Kidney (tissue), 13 donors: ENCODE measurements at regions not wholly inside any gene's neighbourhood (a gene's known extent, or its start where the extent isn't known, plus 50 kb on each side); places are given as distances from the start of the nearest gene placed in this dataset.

Experiments
- DNase-seq, 5 donors: peaks; one replicate each; pipeline ENCODE4 v3.0.0-alpha.2; 2013 to 2020
- FAIRE-seq: peaks from 2 replicates; lab custom pipeline; 2012; peaks lifted over from hg19 to GRCh38; lab: Jason Lieb, UNC
- H3K27ac ChIP-seq, 2 donors: one replicate each; pipeline ENCODE4 v1.7.0; 2013; ENCODE audit warnings: low read depth in 2 of 2, low read length in 2 of 2, inconsistent platforms in 1 of 2
- H3K27me3 ChIP-seq: one replicate; pipeline ENCODE4 v1.7.1; 2013; ENCODE audit warnings: low read length, inconsistent platforms; ENCODE audit not compliant: control insufficient read depth, insufficient read depth
- H3K36me3 ChIP-seq, 3 donors: one replicate each; pipeline versions ENCODE4 v1.7.0 to v1.7.1; 2013; ENCODE audit warnings: low read length in 3 of 3, control low read depth in 1 of 3, inconsistent platforms in 1 of 3; ENCODE audit not compliant: insufficient read depth in 3 of 3, control insufficient read depth in 2 of 3
- H3K4me1 ChIP-seq, 3 donors: one replicate each; pipeline versions ENCODE4 v1.7.0 to v1.7.1; 2013; ENCODE audit warnings: low read length in 3 of 3, inconsistent platforms in 1 of 3, low read depth in 1 of 3; ENCODE audit not compliant: control insufficient read depth in 2 of 3, insufficient read depth in 2 of 3
- H3K4me3 ChIP-seq, 3 donors: one replicate each; pipeline versions ENCODE4 v1.7.0 to v1.8.1; 2013; ENCODE audit warnings: low read length in 3 of 3, control low read depth in 1 of 3, inconsistent platforms in 1 of 3
- H3K9ac ChIP-seq, 3 donors: one replicate each; pipeline versions ENCODE4 v1.7.0 to v1.7.1; 2013; ENCODE audit warnings: low read length in 3 of 3, control low read depth in 1 of 3, inconsistent platforms in 1 of 3
- H3K9me3 ChIP-seq, 3 donors: one replicate each; pipeline versions ENCODE4 v1.7.0 to v1.7.1; 2013; ENCODE audit warnings: low read length in 3 of 3, control low read depth in 1 of 3, inconsistent platforms in 1 of 3; ENCODE audit not compliant: control insufficient read depth in 2 of 3, insufficient read depth in 1 of 3
- intact Hi-C: fragments of 100-400 bp; cut with DNase I; formaldehyde crosslinking; loops from one replicate; pipeline ENCODE4 v1.11.1; 2022
- TF ChIP-seq, protein P1 (sequence below): IDR thresholded peaks from 3 replicates; pipeline ENCODE4 v1.5.1; 2012; ENCODE audit warnings: mild to moderate bottlenecking, moderate library complexity, borderline replicate concordance; ENCODE audit not compliant: insufficient read depth; ENCODE audit errors: extremely low read depth
- donor health status: control.
- donor health status: control.
- donor health status: control.
- donor health status: control.
- donor health status: control.
- donor health status: DM: yes; HTN: yes; CAD: no.
- donor health status: Normal renal cell carcinoma (clear cell type).

DNA sequence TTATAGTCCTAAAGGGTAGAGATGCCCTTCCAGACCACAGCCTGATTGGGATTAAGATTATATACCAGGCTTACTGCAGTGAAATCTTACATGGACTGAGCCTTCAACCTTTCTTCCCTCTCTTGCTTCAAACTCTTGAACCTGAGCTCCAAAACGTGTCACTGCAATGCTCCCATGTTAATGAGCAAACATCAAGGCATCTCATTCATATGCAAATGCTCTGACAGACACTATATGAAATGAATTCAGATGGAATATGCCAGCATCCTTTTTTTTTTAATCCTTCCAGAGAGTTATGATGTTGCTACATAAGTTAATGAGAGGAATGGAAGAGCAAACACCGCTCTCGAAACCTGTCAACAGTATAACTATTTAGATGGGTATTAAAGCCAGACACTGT lies 611.9 kb upstream of the CDH11 start:
- TF ChIP-seq, protein P1, sequence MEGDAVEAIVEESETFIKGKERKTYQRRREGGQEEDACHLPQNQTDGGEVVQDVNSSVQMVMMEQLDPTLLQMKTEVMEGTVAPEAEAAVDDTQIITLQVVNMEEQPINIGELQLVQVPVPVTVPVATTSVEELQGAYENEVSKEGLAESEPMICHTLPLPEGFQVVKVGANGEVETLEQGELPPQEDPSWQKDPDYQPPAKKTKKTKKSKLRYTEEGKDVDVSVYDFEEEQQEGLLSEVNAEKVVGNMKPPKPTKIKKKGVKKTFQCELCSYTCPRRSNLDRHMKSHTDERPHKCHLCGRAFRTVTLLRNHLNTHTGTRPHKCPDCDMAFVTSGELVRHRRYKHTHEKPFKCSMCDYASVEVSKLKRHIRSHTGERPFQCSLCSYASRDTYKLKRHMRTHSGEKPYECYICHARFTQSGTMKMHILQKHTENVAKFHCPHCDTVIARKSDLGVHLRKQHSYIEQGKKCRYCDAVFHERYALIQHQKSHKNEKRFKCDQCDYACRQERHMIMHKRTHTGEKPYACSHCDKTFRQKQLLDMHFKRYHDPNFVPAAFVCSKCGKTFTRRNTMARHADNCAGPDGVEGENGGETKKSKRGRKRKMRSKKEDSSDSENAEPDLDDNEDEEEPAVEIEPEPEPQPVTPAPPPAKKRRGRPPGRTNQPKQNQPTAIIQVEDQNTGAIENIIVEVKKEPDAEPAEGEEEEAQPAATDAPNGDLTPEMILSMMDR, result no peak
- Histone ChIP-seq H3K27ac (no peak overlapping the region), H3K9ac (no peak overlapping the region), H3K4me1 (peaks cover 0 to 7% (median 0%) of the 10 kb centered on the region in 3 donors), H3K36me3 (no peaks in the 10 kb centered on the region), H3K27me3 (no peaks in the 10 kb centered on the region), H3K9me3 (no peaks in the 10 kb centered on the region), H3K4me3 (no peak overlapping the region)
- intact Hi-C loops, result no loop called here
- no peak for FAIRE-seq
- DNase-seq, result no peak

DNA sequence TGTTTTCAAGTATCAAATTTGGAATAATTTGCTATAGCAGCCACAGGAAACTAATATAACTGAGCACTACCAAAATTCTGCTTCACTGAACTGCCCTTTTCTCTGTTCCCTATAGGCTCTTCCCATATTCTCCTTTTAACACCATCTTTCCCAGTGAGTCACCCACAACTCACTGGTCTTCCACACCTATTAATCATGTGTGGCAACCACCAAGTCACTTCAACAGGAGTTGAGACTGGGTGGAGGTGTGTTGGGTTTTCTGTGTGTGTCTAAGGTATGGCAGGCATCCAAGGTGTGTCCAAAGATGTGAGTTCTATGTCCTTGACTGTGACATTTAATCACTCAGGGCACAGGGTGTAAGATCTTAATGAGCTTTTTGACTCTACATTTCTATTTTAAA lies 610.0 kb upstream of the CDH11 start:
- no peak for FAIRE-seq
- no peaks in the 10 kb centered on the region for H3K9me3 ChIP-seq

DNA sequence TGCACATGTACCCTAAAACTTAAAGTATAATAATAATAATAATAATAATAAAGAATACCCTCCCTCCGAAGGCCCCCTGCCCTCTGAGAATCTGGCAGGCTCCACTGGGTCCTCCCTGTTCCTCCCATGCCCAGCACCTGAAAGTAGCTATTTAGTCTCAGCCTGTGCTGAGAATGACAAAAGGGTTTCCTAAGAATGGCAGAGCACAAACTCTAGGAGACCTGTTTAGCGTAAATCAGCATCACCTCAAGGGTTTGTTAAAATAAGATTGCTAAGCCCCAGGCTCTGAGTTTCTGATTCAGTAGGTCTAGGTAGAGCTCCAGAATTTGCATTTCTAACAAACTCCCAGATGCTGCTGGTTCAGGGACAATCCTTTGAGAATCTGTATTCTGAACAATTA lies 606.8 kb upstream of the CDH11 start:
- no peaks in the 10 kb centered on the region for H3K36me3 ChIP-seq
- TF ChIP-seq, protein P1, result no peak
- no peaks in the 10 kb centered on the region for H3K27me3 ChIP-seq
- no peaks in the 10 kb centered on the region for H3K4me1 ChIP-seq
- H3K9me3 ChIP-seq, result no peaks in the 10 kb centered on the region
- H3K27ac ChIP-seq, result no peak overlapping the region
- no peak for DNase-seq
- no peak overlapping the region for H3K4me3 ChIP-seq
- intact Hi-C loops, result no loop called here
- H3K9ac ChIP-seq, result no peak overlapping the region
- FAIRE-seq, result no peak

More for the DNA sequence above, 610.0 kb upstream of the CDH11 start:
- intact Hi-C loops, result no loop called here
- no peaks in the 10 kb centered on the region for H3K27me3 ChIP-seq
- TF ChIP-seq, protein P1, result no peak
- H3K9ac ChIP-seq, result no peak overlapping the region
- no peaks in the 10 kb centered on the region for H3K4me1 ChIP-seq
- H3K4me3 ChIP-seq, result no peak overlapping the region
- H3K36me3 ChIP-seq, result no peaks in the 10 kb centered on the region
- no peak overlapping the region for H3K27ac ChIP-seq
- no peak for DNase-seq

DNA sequence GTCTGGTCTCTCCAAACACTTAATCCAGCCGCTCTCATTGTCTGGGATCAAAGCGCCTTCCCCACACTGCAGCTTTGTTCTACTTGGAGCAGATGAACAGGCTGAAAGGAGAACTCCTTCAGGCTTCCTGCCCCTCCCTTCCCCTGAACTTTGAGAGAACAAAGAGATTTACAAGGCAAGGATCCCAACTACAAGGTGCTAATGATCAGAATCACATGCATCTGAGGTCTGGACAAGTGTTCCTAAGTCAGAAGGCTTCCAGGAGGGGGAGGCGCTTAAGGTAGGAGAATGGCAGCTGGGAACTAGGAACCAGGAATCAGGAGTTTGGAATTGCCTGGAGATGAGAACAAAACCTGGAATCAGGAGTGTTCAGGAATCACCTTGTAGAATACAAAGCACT lies 606.3 kb upstream of the CDH11 start:
- Histone ChIP-seq H3K9me3 (no peaks in the 10 kb centered on the region), H3K9ac (no peak overlapping the region), H3K36me3 (no peaks in the 10 kb centered on the region), H3K27ac (no peak overlapping the region), H3K4me1 (no peaks in the 10 kb centered on the region), H3K4me3 (no peak overlapping the region), H3K27me3 (no peaks in the 10 kb centered on the region)
- intact Hi-C loops, result no loop called here
- FAIRE-seq, result no peak
- DNase-seq, result peak in 2 of 5 donors; percentile 38 to 74
- TF ChIP-seq, protein P1, result no peak
